ENCODE measurements at regions not wholly inside any gene's neighbourhood (a gene's known extent, or its start where the extent isn't known, plus 50 kb on each side); places are given as distances from the start of the nearest gene placed in this dataset.

DNA sequence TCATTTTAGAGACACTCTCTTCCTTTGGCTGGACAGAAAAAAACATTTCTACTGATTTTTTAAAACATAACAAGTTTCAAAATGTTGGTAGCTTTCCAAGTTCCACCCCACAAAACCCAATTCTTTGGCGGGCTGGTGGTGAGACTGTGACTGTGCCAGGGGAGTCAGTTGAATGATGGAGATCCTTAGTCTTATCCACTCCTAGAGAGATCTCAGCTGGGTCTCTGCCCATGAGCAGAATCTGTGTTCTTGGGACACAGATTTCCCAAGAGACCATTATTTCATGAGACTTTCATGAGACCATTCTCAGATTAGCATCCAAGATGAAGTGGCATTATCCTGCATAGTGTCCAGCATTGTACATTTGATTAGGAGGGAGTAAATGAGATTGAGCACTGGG lies 135.1 kb upstream of the NPHP3 start:
- TF ChIP-seq, protein P1, sequence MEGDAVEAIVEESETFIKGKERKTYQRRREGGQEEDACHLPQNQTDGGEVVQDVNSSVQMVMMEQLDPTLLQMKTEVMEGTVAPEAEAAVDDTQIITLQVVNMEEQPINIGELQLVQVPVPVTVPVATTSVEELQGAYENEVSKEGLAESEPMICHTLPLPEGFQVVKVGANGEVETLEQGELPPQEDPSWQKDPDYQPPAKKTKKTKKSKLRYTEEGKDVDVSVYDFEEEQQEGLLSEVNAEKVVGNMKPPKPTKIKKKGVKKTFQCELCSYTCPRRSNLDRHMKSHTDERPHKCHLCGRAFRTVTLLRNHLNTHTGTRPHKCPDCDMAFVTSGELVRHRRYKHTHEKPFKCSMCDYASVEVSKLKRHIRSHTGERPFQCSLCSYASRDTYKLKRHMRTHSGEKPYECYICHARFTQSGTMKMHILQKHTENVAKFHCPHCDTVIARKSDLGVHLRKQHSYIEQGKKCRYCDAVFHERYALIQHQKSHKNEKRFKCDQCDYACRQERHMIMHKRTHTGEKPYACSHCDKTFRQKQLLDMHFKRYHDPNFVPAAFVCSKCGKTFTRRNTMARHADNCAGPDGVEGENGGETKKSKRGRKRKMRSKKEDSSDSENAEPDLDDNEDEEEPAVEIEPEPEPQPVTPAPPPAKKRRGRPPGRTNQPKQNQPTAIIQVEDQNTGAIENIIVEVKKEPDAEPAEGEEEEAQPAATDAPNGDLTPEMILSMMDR (IDR thresholded peaks at IDR 0.05; ENCODE audit: low read length): no peak
- TF ChIP-seq EZH2 (IDR thresholded peaks at IDR 0.05; ENCODE audit: borderline replicate concordance, low read length): no peak
